Neutrophil (primary cell): ENCODE measurements at regions not wholly inside any gene's neighbourhood (a gene's known extent, or its start where the extent isn't known, plus 50 kb on each side); places are given as distances from the start of the nearest gene placed in this dataset.

Experiments used
- H3K27ac ChIP-seq: fragments of 200-600 bp; sonication (generic); 2 replicates; pipeline ENCODE4 v1.5.1; 2016; ENCODE audit warnings: mild to moderate bottlenecking, moderate library complexity
- H3K27me3 ChIP-seq: fragments of 200-600 bp; sonication (generic); 2 replicates; pipeline ENCODE4 v1.6.0; 2016; ENCODE audit warnings: mild to moderate bottlenecking
- H3K36me3 ChIP-seq: fragments of 200-600 bp; sonication (generic); 2 replicates; pipeline ENCODE4 v1.5.1; 2017
- H3K4me1 ChIP-seq, 2 experiments: fragments of 200-600 bp in 1 of 2; sonication (generic) in 1 of 2; 1 replicate in 1 of 2; 2 replicates in 1 of 2; pipeline versions ENCODE4 v1.5.1 to v1.6.1; 2013 to 2016; ENCODE audit warnings: low read depth in 1 of 2, low read length in 1 of 2, mild to moderate bottlenecking in 1 of 2, moderate library complexity in 1 of 2; ENCODE audit not compliant: control insufficient read depth in 1 of 2, insufficient read depth in 1 of 2
- H3K4me3 ChIP-seq, 2 experiments: fragments of 200-600 bp in 1 of 2; sonication (generic) in 1 of 2; 1 replicate in 1 of 2; 2 replicates in 1 of 2; pipeline ENCODE4 v1.5.1; 2013 to 2016; ENCODE audit warnings: low read depth in 1 of 2, low read length in 1 of 2, mild to moderate bottlenecking in 1 of 2, moderate library complexity in 1 of 2
- H3K9me3 ChIP-seq: fragments of 200-600 bp; sonication (generic); 2 replicates; pipeline ENCODE4 v1.5.1; 2016
- CTCF ChIP-seq: fragments of 200-600 bp; sonication (generic); IDR thresholded peaks from 2 replicates; pipeline ENCODE4 v1.5.1; 2016; ENCODE audit warnings: antibody characterized with exemption

- H3K36me3 ChIP-seq: no peaks in the 10 kb centered on the region
- no peak for TF ChIP-seq CTCF
Measured at GRCh38 chr16:22668318-22668717, 145.6 kb upstream of the HS3ST2 start.

GRCh38 chr16:22670044-22670536 lies 143.9 kb upstream of the HS3ST2 start:
- Histone ChIP-seq H3K9me3 (no peaks in the 10 kb centered on the region), H3K4me3 (no peak overlapping the region), H3K36me3 (no peaks in the 10 kb centered on the region), H3K4me1 (no peaks in the 10 kb centered on the region), H3K27ac (no peak overlapping the region), H3K27me3 (peaks cover 17% of the 10 kb centered on the region)
- TF ChIP-seq CTCF: no peak

More at GRCh38 chr16:22668318-22668717, 145.6 kb upstream of the HS3ST2 start:
- Histone ChIP-seq H3K27ac (no peak overlapping the region), H3K9me3 (no peaks in the 10 kb centered on the region), H3K4me3 (no peak overlapping the region), H3K27me3 (peaks cover 12% of the 10 kb centered on the region), H3K4me1 (no peaks in the 10 kb centered on the region)

- H3K36me3 ChIP-seq: no peaks in the 10 kb centered on the region
- H3K27ac ChIP-seq: no peak overlapping the region
- no peaks in the 10 kb centered on the region for H3K9me3 ChIP-seq
- no peak overlapping the region for H3K4me3 ChIP-seq
- H3K4me1 ChIP-seq: no peaks in the 10 kb centered on the region
- no peak for TF ChIP-seq CTCF
- H3K27me3 ChIP-seq: peaks cover 17% of the 10 kb centered on the region
Measured at GRCh38 chr16:22670551-22671041, 143.4 kb upstream of the HS3ST2 start.

GRCh38 chr16:22671301-22672076 lies 142.5 kb upstream of the HS3ST2 start:
- Histone ChIP-seq H3K36me3 (no peaks in the 10 kb centered on the region), H3K27me3 (peaks cover 17% of the 10 kb centered on the region), H3K4me3 (no peak overlapping the region), H3K9me3 (no peaks in the 10 kb centered on the region), H3K27ac (no peak overlapping the region), H3K4me1 (no peaks in the 10 kb centered on the region)
- no peak for TF ChIP-seq CTCF

GRCh38 chr16:22672830-22673210 lies 141.1 kb upstream of the HS3ST2 start:
- Histone ChIP-seq H3K9me3 (no peaks in the 10 kb centered on the region), H3K4me3 (no peak overlapping the region), H3K27me3 (peaks cover 22% of the 10 kb centered on the region), H3K36me3 (no peaks in the 10 kb centered on the region), H3K27ac (no peak overlapping the region), H3K4me1 (no peaks in the 10 kb centered on the region)
- no peak for TF ChIP-seq CTCF
